CD14-positive monocyte (primary cell): ENCODE measurements at regions not wholly inside any gene's neighbourhood (a gene's known extent, or its start where the extent isn't known, plus 50 kb on each side); places are given as distances from the start of the nearest gene placed in this dataset.

Source experiments
- DNase-seq, 3 donors: peaks; one replicate each; pipeline ENCODE4 v3.0.0-alpha.2; 2011 to 2022
- H2AFZ ChIP-seq: 2 replicates; pipeline ENCODE4 v1.6.0; 2012; ENCODE audit warnings: mild to moderate bottlenecking, low read depth, low read length, inconsistent platforms; ENCODE audit not compliant: insufficient read depth, poor library complexity, severe bottlenecking
- H3K27ac ChIP-seq, 2 donors: 1 replicate in 1 of 2; 2 replicates in 1 of 2; pipeline ENCODE4 v1.5.1; 2012 to 2013; ENCODE audit warnings: low read length in 2 of 2, control low read depth in 1 of 2, inconsistent platforms in 1 of 2, low read depth in 1 of 2, mild to moderate bottlenecking in 1 of 2
- H3K27me3 ChIP-seq, 2 donors: one replicate each; pipeline versions ENCODE4 v1.6.0 to v1.6.1; 2011 to 2013; ENCODE audit warnings: low read length in 2 of 2; ENCODE audit not compliant: control insufficient read depth in 2 of 2, insufficient read depth in 2 of 2
- H3K36me3 ChIP-seq, 2 donors: replicated peaks in 1 of 2; 1 replicate in 1 of 2; 2 replicates in 1 of 2; pipeline versions ENCODE4 v1.5.1 to v1.6.1; 2012 to 2013; ENCODE audit warnings: low read length in 2 of 2, control low read depth in 1 of 2, inconsistent platforms in 1 of 2, mild to moderate bottlenecking in 1 of 2; ENCODE audit not compliant: insufficient read depth in 2 of 2, control insufficient read depth in 1 of 2
- H3K4me1 ChIP-seq, 2 donors: 1 replicate in 1 of 2; 2 replicates in 1 of 2; pipeline versions ENCODE4 v1.5.1 to v1.6.1; 2012 to 2013; ENCODE audit warnings: low read length in 2 of 2, control low read depth in 1 of 2, inconsistent platforms in 1 of 2, mild to moderate bottlenecking in 1 of 2, moderate library complexity in 1 of 2; ENCODE audit not compliant: insufficient read depth in 2 of 2, control insufficient read depth in 1 of 2
- H3K4me2 ChIP-seq: replicated peaks from 2 replicates; pipeline ENCODE3; 2012; ENCODE audit warnings: low read length, moderate library complexity, mild to moderate bottlenecking; ENCODE audit not compliant: poor library complexity, severe bottlenecking; ENCODE audit errors: extremely low read depth
- H3K4me3 ChIP-seq, 3 experiments: fragments of 200-600 bp in 1 of 3; sonication (generic) in 1 of 3; replicated peaks in 1 of 3; 1 replicate in 2 of 3; 2 replicates in 1 of 3; pipeline ENCODE4 v1.5.1; 2011 to 2013; ENCODE audit warnings: low read length in 3 of 3, mild to moderate bottlenecking in 3 of 3, control low read depth in 2 of 3, low read depth in 2 of 3, inconsistent platforms in 1 of 3, moderate library complexity in 1 of 3
- H3K79me2 ChIP-seq: 2 replicates; pipeline ENCODE4 v1.6.0; 2012; ENCODE audit warnings: mild to moderate bottlenecking, control low read depth, inconsistent platforms, low read length, moderate library complexity; ENCODE audit not compliant: insufficient read depth
- H3K9ac ChIP-seq: 2 replicates; pipeline ENCODE4 v1.6.0; 2017; ENCODE audit warnings: low read length, mild to moderate bottlenecking; ENCODE audit not compliant: insufficient read depth, poor library complexity, severe bottlenecking
- H3K9me3 ChIP-seq, 2 donors: replicated peaks in 1 of 2; 1 replicate in 1 of 2; 2 replicates in 1 of 2; pipeline versions ENCODE4 v1.5.1 to v1.6.1; 2012 to 2013; ENCODE audit warnings: low read length in 2 of 2, control low read depth in 1 of 2; ENCODE audit not compliant: control insufficient read depth in 1 of 2, insufficient read depth in 1 of 2
- H4K20me1 ChIP-seq: 2 replicates; pipeline ENCODE4 v1.6.0; 2012; ENCODE audit warnings: mild to moderate bottlenecking, low read length, control low read depth, moderate library complexity; ENCODE audit not compliant: insufficient read depth
- H3K27ac Mint-ChIP-seq, 7 donors: one replicate each; pipeline ENCODE4 v1.8.0; 2020; ENCODE audit warnings: mild to moderate bottlenecking in 7 of 7, mixed read lengths in 7 of 7, moderate library complexity in 6 of 7, inconsistent platforms in 2 of 7
- H3K27me3 Mint-ChIP-seq, 3 donors: one replicate each; pipeline ENCODE4 v1.8.0; 2021 to 2022; ENCODE audit warnings: low read depth in 3 of 3, mild to moderate bottlenecking in 3 of 3, mixed read lengths in 3 of 3, moderate library complexity in 3 of 3, inconsistent platforms in 1 of 3
- H3K36me3 Mint-ChIP-seq, 2 donors: one replicate each; pipeline ENCODE4 v1.8.0; 2020; ENCODE audit warnings: mixed read lengths in 2 of 2, inconsistent platforms in 1 of 2, mild to moderate bottlenecking in 1 of 2
- H3K4me1 Mint-ChIP-seq: one replicate; pipeline ENCODE4 v1.8.0; 2020; ENCODE audit warnings: mild to moderate bottlenecking, mixed read lengths
- H3K4me3 Mint-ChIP-seq, 2 donors: one replicate each; pipeline ENCODE4 v1.8.0; 2020; ENCODE audit warnings: mild to moderate bottlenecking in 2 of 2, mixed read lengths in 2 of 2, moderate library complexity in 1 of 2
- H3K9me3 Mint-ChIP-seq, 7 donors: one replicate each; pipeline ENCODE4 v1.8.0; 2020 to 2022; ENCODE audit warnings: mixed read lengths in 7 of 7, mild to moderate bottlenecking in 6 of 7, moderate library complexity in 6 of 7, inconsistent platforms in 2 of 7
- WGBS: methylation state at CpG from one replicate; pipeline ENCODE4 v1.1.5; 2013; ENCODE audit warnings: missing lambda C conversion rate; ENCODE audit not compliant: insufficient coverage; 5-methylcytosine and 5-hydroxymethylcytosine counted together
- intact Hi-C, 2 donors: fragments of 100-400 bp; cut with micrococcal nuclease; formaldehyde crosslinking; loops; one replicate each; pipeline versions ENCODE4 v1.15.0 to v1.15.1; 2023
- TF ChIP-seq, protein P1 (sequence below): fragments of 200-600 bp; IDR thresholded peaks from one replicate; pipeline ENCODE4 v1.8.0; 2022; ENCODE audit warnings: antibody characterized with exemption, mild to moderate bottlenecking

DNA sequence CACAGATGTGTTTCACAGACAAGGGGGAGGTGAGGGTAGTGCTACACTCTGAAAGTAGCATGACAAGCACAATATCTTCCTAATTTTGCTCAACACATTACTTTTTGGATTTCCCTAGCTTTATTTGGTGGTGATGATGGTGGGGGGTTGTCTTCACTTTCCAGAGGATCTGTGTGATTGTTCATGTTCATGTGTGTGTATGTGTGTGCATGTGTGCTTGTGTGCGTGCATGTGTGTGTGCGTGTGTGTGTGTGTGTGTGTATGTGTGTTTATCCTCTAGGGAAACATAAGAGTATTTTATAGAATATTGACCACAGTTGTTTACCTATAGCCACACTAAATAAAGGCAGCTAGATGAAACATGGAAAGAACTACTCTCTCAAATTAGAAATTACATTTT is 183.8 kb upstream of the EYA4 start:
- Mint-ChIP-seq H3K4me1 (no peaks in the 10 kb centered on the region), H3K36me3 (no peaks in the 10 kb centered on the region), H3K4me3 (no peak overlapping the region), H3K27me3 (peaks cover 0 to 2% (median 0%) of the 10 kb centered on the region in 3 donors), H3K9me3 (no peaks in the 10 kb centered on the region), H3K27ac (no peak overlapping the region)
- no peak overlapping the region for H3K27ac ChIP-seq
- H4K20me1 ChIP-seq = no peaks in the 10 kb centered on the region
- H3K27me3 ChIP-seq = no peaks in the 10 kb centered on the region
- no peak overlapping the region for H3K4me3 ChIP-seq
- intact Hi-C loops = no loop called here
- no peaks in the 10 kb centered on the region for H3K9me3 ChIP-seq
- no peak for DNase-seq
- H3K36me3 ChIP-seq = no peaks in the 10 kb centered on the region
- TF ChIP-seq, protein P1, sequence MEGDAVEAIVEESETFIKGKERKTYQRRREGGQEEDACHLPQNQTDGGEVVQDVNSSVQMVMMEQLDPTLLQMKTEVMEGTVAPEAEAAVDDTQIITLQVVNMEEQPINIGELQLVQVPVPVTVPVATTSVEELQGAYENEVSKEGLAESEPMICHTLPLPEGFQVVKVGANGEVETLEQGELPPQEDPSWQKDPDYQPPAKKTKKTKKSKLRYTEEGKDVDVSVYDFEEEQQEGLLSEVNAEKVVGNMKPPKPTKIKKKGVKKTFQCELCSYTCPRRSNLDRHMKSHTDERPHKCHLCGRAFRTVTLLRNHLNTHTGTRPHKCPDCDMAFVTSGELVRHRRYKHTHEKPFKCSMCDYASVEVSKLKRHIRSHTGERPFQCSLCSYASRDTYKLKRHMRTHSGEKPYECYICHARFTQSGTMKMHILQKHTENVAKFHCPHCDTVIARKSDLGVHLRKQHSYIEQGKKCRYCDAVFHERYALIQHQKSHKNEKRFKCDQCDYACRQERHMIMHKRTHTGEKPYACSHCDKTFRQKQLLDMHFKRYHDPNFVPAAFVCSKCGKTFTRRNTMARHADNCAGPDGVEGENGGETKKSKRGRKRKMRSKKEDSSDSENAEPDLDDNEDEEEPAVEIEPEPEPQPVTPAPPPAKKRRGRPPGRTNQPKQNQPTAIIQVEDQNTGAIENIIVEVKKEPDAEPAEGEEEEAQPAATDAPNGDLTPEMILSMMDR = no peak
- no peak overlapping the region for H2AFZ ChIP-seq
- no CpG with 5 or more reads among the region's 2 CpGs for WGBS
- no peaks in the 10 kb centered on the region for H3K4me1 ChIP-seq
- H3K9ac ChIP-seq = no peak overlapping the region
- H3K79me2 ChIP-seq = no peaks in the 10 kb centered on the region
- H3K4me2 ChIP-seq = no peak overlapping the region

DNA sequence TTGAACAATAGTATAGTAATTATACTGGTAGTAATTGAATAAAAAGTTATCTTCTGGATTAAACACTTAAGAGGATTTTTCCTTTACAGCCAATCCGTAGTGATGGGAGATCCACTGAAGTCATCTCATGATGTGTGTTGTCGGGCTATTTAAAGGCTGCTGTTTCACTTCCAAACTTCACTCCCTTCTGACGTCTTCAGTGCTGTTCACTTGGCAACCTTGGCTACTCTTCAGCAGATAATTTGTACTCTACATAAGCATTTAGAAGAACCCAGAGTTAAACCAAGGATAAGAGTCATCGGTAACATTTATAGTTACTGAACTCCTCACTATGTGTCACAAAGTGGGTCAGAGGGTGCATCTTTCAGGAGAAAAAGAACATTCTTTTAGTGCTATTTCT is 179.1 kb upstream of the EYA4 start:
- H2AFZ ChIP-seq = no peak overlapping the region
- peaks cover 0 to 2% (median 2%) of the 10 kb centered on the region in 3 donors for H3K27me3 Mint-ChIP-seq
- H3K27ac Mint-ChIP-seq = no peak overlapping the region
- no peak for DNase-seq
- no peak overlapping the region for H3K4me3 Mint-ChIP-seq
- no peaks in the 10 kb centered on the region for H3K36me3 Mint-ChIP-seq
- intact Hi-C loops = no loop called here
- TF ChIP-seq, protein P1 = no peak
- no peak overlapping the region for H3K4me2 ChIP-seq
- no peak overlapping the region for H3K27ac ChIP-seq
- H3K9ac ChIP-seq = no peak overlapping the region
- H3K79me2 ChIP-seq = no peaks in the 10 kb centered on the region
- no peaks in the 10 kb centered on the region for H3K9me3 ChIP-seq
- H3K4me3 ChIP-seq = no peak overlapping the region
- H4K20me1 ChIP-seq = no peaks in the 10 kb centered on the region
- peaks cover 2% of the 10 kb centered on the region for H3K4me1 Mint-ChIP-seq
- H3K9me3 Mint-ChIP-seq = peaks cover 0 to 3% (median 0%) of the 10 kb centered on the region in 7 donors
- no peaks in the 10 kb centered on the region for H3K36me3 ChIP-seq
- H3K4me1 ChIP-seq = peaks cover 0 to 3% of the 10 kb centered on the region in 2 donors
- WGBS = 100% methylated on average over 1 of the region's 4 CpGs
- no peaks in the 10 kb centered on the region for H3K27me3 ChIP-seq
